ENCODE measurements at regions not wholly inside any gene's neighbourhood (a gene's known extent, or its start where the extent isn't known, plus 50 kb on each side); places are given as distances from the start of the nearest gene placed in this dataset.

DNA sequence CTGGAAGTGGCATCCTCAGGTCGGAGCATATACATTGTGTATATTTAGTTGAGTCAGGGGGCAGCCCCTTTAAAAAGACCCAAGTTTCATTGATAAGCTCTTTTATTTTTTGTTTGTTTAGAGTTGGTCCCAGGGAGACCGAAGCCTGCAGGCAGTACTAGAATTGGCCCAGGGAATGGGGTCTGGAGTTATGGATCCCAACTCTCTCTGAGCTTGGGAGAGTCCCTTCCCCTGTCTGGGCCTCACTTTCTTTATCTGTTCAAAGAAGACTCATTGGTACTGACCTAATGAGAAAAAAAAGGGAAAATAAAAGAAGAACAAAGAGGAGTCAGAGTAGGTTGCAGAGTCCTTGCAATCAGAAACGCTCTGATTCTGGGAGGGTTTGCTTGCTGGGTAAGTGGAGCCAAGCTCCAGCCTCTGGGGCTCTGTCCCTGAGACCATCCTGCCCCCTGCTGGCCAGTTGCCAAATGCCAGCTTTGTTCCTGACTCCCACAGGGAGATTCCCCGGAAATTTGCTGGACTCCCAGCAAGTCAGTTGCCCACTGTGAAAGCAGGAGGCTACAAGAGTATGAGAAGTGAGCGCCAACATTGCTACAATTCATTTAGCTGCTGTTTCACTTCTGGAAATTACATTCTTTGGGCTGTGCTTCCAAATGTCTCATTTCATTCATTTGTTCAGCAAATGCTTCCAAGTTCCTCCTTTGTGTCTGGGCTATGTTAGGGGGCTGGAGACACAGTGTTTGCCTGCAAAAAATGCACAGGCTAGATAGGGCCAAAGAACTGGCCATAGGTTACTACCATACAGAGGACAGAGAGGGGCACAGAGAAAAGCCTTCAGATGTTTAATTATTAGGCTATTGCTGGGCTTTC is 156.2 kb downstream of the MELK start:
- peak; percentile 81 to 85 for DNase-seq

DNA sequence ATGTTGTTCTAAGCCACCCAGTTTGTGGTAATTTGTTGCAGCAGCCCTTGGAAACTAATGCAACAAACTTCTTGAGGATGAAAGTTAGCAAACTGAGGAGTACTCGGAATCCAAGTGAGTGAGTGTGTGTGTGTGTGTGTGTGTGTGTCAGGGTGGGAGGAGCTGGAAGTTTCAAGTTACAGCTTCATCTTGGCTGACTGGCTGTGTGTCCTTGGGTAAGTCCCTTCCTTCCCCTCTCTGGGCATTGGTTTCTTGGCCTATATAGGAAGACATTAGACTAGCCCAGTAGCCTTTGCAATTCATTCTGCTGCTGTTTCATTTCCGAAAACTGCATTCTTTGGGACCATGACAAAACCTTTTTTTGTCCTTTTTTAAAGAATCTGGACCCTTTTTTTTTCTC is 157.2 kb downstream of the MELK start:
- DNase-seq: no peak

DNA sequence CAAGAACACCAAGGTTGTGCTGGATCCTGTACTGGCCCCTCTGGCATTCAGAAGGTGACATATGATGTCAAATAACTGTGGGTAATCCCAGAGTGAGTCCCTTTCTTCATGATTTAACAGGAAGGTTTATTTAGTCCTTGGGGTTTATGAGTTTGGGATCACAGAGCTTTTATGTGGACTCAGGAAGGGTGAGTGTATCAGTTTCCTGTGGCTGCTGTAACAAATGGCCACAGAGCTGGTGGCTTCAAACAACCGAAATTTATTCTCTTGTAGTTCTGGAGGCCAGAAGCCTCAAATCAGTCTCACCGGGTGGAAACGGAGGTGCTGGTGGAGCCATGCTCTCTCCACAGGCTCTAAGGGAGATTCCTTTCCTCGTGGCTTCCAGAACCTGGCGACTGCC is 157.7 kb downstream of the MELK start:
- no peak for DNase-seq

DNA sequence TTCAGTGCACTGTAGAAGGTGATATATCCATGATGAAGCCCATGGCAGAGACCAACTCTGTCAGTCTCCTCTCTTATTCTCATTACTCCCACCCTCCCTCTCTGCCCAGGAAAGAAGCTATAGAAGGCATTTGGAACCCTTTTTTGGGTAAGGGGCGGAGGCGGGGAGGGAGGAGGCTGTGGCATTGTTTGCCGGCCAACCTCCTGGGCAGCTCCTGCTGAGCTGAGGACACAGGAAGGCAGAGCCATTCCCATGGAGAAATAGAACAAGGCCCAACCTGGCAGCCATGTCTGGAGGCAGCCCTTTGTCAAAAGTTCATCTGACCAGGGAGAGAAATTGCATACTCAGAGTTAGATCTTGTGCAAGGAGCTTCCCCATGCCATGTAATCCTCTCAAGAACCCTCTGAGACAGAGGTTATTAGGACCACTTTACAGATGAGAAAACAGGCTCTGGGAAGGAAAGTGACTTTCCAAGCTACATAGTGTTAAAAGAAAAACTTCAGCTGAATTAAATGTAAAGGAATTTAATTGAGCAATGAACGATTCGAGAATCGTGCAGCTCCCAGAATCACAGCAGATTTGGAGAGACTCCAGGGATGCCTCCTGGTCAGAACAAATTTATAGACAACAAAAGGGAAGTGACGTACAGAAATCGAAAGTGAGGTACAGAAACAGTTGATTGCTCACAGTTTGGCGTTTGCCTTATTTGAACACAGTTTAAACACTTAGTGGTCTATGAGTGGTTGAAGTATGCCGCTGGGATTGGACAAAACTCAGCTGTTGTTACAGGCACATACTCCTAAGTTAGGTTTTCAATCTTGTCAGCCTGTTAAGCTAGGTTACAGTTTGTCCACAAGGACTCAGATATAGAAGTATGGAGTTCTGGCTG is 158.6 kb downstream of the MELK start:
- DNase-seq: no peak

DNA sequence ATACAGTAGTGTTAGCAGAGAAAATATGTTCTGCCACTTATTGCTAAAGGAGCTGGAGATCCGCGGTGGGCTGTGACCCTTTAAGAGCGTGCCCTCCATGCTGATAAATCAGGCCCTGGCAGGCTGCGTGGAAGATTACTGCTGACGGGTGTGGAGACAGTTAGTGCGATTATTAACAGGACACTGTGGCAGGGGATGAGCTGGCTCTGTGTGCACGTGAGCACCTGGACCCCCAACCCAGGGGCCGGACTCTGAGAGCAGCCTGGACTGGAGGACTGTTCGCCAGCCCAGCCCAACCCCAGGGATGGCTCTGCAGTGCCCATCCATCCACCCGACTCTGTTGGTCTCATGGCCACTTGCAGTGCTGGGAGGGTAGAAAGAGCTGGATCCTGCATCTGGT is 162.0 kb downstream of the MELK start:
- no peak for DNase-seq

DNA sequence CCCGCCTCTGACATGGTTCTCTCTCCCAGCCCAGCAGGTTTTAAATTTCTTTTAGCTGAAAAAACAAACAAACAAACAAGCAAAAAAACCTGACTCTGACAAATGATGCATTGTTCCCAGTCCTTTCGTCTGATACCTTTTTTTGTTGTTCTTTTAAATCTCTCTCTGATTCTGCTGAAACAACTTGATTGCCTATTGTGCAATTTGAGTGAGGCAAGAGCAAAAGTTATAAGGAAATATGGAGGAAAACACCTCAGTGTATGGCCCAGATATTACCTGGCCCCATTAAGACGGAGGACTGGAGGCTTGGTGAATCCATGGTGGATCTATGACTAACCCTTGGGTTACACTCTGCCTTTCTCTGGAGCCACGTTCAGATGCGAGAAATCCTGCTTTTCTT is 164.0 kb downstream of the MELK start:
- no peak for DNase-seq

DNA sequence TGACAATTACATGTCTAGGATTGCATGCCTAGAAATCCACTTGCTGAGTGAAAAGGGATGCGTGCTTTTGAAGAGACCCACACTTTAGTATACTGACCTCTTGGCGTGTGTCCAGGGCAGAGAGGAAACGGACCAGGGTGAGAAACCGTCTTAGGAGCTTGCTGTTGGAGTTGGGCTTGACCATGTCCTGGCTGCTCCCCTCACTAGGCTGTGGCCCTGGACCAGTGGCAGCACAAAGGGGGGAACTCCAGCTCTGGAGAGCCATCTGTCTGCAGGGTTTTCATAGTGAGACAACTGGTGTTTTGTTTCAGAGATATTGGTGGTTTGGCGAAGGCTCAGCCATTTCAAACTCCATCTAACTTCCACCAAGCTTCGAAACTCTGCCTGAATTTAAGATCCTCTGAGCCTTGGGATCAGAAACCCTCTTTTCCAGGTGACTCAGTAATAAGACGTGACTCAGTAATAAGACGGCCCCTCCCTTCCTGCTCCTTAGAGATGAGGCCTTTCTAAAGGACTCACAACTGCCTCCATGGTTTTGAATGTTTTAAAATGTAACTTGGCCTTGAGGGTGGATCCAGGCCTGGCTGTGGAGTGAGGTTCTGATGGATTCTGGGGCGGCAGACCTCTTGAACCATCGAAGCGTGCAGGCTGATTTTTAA is 165.8 kb downstream of the MELK start:
- no peak for DNase-seq

DNA sequence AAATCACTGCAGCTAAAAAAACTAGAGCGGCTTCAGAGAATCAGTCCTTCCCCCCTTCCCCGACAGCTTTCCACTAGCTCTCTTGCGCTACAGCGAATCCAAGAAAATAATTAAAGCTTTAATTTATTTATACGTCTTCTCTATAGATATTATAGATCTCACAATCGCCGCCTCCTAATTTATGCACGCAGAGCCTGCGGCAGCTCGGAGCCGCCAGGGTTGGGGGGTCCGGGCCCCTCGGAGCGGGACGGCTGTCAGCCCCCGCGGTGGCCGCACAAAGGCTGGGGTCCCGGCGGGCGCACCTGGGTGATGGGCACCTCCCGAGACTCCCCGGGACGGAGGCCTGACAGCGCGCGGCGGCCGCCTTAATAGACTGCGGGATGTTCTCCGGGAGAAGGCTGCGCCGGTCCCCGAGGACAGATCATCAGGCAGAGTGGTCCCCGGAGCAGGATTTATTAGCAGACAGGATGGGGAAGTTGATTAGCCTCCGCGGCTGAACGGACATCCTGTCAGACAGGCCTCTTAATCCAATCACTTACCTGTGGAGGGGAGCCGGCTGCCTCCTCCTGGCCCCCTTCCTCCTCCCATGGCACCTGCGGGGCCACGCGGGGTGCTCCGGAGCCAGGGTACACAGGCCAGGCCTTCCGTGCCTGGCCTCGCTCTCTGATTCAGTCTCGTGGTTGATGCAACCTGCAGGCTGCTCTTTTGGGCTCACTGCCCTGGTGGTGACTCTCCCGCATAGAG is 166.8 kb downstream of the MELK start:
- no peak for DNase-seq

DNA sequence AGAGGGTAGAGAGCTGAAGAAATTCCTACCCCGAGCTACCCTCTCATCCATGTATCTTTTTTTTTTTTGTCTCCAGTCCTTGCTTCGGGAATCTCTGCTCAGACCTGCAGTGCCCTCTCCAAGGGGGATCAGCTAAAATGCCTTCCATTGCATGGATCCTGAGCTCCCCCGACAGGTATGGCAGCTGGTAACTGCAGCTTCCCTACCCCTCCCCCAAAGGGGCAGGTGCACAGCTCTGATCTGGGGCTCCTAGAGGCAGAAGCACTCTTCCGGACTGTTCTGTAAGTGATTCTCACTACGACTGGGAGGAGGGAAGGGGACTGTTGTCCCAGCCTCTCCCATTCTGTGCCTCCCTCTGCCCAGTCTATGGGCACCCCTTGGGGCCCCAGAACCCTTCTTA is 169.6 kb downstream of the MELK start:
- DNase-seq: no peak

DNA sequence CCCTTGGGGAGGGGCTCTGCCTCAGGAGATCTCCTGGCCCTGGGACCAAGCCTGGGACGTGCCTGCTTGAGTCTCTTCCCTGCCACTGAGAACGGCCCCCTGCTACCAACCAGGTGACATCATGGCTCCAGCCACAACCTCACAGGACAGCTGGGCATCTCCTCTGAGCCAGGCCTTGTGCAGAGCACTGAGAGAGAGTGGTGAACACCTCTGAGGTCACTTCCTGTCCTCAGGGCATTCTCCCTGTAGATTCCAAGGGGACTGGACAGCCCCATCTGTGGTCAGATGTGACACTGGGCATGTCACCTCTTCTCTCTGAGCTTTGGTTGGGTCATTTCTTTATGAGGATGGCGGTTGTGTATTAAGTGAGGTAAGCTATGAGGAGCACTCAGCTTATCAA is 172.0 kb downstream of the MELK start:
- no peak for DNase-seq

DNA sequence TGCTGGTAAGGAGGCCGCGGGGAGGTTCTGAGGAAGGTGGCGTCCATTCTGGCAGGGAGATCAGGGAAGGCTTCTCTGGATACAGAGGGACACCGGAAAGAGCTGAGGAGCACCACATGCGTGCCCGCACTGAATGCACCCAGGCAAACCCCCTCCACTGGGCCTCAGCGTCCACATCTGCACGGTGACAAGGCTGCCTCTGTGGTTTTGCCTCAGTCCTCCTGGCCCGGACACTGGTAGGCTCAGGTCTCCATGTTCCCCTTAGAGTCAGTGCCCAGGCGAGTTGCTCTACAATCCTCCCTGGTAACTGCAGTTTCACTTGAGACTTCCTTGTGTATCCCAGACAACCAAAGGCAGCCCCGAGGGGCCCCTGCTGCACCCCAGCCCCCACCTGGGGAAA is 173.3 kb downstream of the MELK start:
- DNase-seq: no peak

DNA sequence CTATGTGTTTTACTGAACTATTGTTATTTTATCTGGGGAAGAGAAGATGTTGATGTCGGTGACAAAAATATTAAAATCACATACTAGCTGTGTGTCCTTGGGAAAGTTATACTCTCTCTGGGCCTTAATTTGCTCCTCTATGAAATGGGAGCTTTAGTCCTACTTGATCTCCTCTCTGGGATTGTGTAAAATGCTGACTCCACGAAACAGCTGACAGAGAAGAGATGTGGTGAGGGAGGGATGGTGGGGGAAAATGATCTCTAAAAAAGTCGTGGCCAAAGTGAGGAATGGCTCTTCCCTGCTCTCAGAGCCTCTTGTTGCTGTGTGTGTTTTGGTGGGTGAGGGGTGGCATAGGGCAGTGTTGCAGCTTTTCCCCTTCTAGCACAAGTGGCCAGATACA is 173.7 kb downstream of the MELK start:
- no peak for DNase-seq

DNA sequence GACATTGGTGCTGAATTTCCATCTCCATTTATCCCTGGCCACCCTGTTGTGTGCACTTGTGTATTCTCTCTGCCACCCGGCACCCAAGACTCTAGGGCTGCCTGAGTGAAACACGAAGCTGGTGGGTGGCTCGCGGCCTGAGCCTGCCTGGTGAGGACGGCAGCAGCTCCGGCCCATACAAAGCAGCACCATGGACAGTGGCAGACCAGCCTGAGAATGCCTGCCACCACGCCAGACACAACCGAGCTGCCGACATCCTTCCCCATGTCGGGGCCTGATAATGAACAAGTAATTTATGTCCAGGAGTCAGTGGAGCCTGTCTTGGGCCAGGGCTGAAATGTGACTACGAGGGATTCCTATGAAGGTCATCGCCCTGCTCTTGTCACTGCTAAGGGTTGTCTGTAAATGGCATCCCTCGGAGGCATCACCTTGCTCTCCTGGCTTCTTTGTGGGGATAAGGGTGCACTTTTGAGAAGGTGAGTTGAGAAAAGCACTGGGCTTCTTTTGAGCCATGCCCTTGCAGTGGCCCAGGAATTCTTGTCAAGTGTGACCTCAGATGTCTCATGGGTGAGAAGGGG is 175.7 kb downstream of the MELK start:
- peak; percentile 34 to 36 for DNase-seq

DNA sequence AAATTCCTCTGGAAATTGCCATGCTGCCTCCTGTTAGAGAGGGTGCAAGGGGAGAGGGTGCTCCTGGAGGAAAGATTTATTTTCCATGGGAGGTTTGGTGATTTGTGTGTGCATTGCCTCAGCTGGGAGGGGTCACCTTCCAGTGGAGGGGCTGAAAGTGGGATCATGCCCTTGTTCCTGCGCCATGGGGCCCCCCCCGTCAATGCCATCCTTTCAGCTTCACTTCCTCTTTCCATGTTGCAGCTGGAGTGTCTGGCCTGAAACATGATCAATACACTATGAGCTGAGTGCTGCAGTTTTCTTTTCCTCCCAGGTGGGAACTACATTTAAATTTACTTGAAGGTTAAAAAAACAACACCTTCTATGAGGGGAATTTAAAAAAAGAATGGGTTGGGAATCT is 176.8 kb downstream of the MELK start:
- no peak for DNase-seq

DNA sequence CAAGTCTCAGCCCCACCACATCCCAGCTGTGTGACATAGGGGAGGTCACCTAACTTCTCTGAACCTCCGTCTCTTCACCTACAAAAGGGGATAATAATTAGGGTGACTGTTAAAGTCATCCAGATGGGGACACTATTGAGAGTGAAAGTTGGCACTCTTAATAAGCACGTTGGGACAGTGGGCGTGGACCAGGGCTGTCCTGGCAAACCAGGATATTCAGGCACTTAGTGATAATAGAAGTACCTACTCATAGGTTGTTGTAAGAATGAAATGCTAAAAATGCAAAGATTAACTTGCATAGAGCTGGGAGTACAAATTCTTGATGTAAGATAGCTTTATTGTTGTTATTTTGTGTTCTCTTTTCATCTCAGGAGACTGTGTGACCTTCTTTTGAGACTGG is 177.9 kb downstream of the MELK start:
- DNase-seq: no peak

DNA sequence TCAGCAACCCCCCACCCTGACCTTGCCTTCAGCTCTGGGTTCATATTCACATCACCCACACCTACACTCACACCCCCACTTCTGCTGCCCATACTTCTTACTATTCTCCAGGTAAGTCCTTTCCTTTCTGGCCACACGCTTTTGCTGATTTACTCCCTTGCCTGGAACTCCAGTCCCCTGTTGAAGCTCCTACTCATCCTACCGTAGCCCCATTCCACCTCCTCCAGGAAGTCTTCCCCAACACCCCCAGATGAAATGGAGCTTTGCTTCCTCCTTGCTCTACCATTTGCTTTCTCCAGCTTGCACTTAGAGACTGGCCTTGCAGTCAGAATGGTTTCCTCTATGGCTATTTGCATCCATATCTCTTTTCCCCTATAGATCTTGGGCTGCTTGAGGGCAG is 182.3 kb downstream of the MELK start:
- no peak for DNase-seq

DNA sequence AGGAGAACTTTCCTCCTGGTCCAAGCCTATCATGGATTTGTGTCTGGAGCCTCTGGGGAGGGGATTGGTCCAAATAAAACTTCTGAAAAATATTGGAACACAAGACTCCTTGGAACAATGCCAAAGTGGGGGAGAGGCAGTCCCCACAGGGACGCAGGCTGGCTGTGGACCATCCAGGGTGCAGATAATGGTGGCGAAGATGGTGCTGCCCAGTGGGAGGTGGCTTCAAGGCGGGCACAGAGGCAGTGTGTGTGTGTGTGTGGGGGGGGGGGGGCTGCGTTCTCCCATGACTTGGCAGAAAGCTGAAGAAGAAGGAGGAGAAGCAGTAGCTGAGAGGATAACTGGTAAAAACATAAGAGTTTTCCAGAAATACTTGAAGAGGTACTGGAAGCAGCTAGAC is 186.4 kb downstream of the MELK start:
- DNase-seq: no peak

DNA sequence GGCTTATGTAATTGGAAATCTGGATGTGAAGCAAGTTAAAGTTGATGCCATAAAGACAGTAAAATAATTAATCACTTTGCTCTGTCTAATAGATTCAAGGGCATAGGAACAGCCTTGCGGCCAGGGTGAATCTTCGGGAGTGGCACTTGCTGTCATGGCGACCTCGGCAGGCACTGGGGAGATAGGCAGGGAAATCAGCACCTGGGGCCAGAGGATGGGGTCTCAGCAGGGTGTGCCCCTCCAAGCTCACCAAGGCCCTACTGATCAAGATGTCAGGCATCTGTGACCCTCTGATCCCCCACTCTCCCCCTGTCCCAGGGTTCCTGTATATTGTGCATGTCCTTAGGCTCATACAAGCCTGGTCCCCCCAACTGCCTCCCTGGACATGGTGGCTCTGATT is 187.3 kb downstream of the MELK start:
- DNase-seq: no peak

DNA sequence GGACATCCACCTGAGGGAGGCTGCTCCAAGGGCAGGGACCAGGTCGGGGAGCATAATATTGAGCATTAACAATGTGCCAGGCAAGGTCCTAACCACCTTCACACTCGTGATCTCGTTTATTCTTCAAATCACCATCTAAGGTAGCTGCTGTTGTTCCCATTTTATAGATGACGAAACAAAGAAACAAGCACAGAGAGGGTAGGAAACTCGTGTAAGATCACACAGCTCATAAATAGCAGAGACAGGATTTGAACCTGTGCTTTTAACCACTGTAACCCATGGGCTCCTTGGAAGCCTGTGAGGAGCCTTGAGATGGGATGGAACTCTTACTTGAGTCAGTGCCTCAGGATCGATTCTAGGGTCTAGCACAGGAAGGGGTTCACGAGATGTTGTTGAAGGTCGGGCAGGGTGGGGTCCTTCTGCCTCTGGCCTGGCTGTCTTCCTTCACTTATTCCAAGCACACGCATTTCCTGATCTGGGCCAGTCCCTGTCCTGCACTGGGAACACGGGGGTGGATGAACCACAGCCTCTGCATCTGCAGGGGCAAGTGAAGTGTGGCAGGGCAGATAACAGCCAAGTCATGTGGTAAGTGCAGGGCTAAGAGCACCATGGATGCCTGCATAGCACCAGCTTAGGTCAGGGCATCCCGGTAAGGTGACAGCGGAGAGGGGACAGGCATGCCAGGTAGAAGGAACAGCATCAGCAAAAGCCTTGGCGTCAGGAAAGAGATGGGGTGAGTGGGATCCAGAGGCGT is 188.1 kb downstream of the MELK start:
- DNase-seq: no peak

DNA sequence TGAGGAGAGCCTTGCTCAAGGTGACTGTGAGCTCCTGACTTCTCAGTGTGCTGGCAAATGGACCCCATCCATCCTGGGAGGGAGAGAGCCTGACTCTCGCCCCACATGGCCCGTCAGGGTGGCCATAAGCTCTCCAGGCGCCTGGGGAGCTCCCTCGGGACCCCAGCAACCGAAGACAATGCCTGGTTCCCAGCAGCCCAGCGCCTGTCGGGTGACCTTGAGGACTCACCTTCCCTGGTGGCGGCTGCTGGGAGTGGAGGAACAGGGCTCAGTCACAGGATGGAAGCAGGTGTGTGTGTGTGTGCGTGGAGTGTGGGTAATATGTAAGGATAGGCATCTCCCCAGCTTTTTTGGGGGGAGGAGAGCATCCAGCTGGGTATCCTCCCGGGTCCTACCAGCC is 190.3 kb downstream of the MELK start:
- no peak for DNase-seq

DNA sequence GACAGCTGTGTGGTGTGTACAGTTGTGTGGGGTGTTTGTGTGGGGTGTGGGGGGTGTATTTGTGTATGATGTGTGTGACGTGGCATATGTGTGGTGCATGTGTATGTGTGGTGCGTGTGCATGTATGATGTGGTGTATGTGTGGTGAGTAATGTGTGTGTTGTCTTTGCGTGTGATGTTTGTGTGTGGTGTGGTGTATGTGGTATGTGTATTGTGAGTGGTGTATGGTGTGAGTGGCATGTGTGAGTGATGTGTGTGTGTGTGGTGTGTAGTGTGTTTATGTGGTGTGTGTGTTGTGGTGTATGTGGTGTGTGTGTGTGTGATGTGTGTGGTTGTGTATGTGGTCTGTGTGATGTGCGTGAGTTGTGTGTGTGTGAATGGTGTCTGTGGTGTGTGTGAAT is 191.1 kb downstream of the MELK start:
- no peak for DNase-seq
